Activated T-helper 1 cell treated with anti-CD3 and anti-CD28 coated beads, Interleukin-2, amount 50 U/mL, for 16 hours (primary cell): ENCODE measurements at regions not wholly inside any gene's neighbourhood (a gene's known extent, or its start where the extent isn't known, plus 50 kb on each side); places are given as distances from the start of the nearest gene placed in this dataset.
"Not testable (repeated sequence)": the region's sequence is repeated elsewhere in the genome, so short reads cannot be mapped to it uniquely, and the experiment has no call there.

Experiments
- DNase-seq, 2 donors: peaks; one replicate each; pipeline ENCODE4 v3.0.0-alpha.2; 2020; ENCODE audit warnings: low read depth in 1 of 2, low spot score in 1 of 2

DNA sequence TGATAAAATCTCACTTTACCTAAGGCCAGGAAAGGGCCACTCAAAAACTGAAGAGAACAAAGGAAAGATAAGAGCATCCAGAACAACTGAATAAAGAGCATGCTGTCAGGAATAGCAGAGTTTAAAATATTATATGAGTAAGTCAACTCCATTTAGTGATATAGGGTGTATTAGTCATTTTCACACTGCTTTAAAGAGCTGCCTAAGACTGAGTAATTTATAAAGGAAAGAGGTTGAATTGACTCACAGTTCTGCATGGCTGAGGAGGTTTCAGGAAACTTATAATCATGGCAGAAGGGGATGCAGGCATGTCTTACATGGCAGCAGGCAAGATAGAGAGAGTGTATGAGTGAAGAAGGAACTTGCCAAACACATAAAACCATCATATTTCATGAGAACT, 778.0 kb upstream of the NECTIN3 start:
- DNase-seq, result no peak

DNA sequence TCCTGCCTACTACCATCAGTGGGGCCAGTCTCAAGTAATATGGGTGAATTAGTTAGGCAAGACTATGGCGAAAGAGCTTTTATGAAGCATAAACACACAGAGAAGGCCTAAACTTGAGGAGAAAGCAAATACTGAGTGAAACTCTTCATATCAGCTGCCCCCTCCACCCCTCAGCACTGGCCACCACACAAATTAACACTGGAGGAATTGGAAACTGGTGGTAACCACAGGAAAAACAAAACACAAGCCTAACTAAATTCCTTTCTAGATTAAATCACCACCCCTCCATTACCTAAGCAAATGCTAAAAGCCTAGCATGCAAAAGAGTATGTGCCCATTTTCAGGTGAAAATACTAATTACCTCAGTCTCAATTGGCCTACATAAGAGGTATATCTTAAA, 774.7 kb upstream of the NECTIN3 start:
- no peak for DNase-seq

DNA sequence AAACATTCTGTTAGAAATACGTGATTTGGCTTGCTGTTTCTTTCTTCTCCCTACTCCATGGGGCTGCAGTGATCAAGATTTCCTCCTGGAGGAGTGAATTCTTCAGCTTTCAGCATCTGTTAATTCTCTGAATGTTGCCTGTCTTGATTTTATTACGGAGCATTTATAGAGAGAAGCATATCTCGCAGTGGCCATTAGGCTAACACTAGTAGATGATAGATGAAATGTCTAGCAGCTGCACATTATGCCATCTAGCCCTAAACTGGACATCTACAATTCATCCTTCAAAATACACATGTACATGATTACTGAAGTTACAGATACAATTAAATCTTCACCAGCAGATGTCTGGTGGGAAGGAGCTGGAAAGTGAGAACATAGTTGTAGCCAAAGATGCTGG, 769.8 kb upstream of the NECTIN3 start:
- no peak for DNase-seq

DNA sequence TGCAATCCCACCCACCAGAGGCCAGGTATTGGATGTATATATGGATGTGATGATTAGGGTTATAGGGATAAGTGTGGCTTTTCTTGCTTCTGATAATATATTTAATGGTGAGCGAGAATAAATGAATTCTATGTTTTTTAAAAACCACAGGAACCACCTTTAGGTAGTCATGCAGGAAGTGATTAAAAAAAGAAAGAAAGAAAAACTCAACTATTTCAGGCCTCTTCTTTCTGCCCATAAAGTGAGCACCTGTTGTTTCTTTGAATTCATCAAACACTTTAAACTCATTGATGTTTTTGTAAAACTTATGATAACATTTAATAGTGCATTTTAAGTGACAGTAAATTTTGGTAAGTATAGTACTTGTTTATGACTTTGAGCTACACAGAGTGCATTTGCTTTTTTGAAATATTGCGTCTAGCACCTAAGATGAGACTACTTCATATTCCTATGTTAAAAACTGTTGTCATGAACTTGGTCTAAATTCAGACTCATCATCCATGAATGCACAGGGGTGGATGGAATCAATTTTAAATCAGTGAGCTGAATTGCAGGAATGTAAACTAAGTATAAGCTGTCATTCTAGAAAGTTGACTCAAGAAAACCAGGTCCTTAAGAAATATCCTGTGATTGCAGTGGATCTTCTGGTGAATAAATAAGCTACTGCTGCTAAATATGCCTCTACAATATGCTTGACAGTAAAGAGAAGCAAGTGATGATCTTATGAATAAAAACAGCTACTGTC, 764.4 kb upstream of the NECTIN3 start:
- no peak for DNase-seq

DNA sequence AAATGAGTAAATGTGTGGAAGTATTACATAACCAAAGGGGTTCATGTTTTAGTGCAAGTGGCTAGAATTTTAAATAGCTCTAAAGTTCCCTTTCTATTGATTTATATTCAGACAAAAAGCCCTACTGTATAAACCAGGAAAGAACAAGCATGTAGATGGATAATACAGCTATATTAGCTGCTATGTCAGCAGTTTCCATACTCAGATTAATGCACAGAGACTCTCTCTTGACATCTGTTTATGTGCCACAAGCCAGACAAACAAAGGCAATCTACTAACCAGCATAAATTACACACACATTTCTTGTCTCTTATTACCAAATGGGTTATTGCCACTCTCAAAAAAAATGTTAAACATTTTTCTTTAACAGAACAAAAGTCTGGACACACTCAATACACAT, 760.1 kb upstream of the NECTIN3 start:
- DNase-seq, result no peak

DNA sequence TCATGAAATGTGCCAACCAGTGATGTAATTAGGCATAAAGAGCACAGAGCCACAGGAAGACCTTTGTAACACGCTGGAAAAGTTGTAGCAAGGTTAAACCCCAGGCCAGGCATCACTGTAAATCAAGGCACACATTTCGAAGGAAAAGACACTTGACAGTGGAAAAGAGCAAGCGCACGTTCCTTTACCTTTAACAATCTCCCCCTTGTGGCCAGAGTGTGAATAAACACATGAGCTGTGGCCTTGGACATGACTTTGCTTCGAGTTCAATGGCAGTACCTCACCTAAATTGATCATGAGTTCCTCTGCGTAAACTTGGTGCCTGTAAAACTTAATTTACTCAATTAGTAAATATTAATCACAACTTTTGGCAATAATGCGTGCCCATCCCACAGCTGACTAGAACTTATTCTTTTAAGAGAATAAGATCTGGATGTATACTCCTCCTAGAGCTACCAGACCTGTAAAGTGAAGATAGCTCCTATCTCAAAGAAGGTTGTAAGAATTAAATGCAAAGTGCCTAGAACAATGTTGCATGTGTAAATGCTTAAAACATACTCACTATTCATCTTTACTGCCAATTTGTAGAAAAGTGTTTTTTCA, 757.0 kb upstream of the NECTIN3 start:
- DNase-seq, result peak in 1 of 2 donors; percentile 20

DNA sequence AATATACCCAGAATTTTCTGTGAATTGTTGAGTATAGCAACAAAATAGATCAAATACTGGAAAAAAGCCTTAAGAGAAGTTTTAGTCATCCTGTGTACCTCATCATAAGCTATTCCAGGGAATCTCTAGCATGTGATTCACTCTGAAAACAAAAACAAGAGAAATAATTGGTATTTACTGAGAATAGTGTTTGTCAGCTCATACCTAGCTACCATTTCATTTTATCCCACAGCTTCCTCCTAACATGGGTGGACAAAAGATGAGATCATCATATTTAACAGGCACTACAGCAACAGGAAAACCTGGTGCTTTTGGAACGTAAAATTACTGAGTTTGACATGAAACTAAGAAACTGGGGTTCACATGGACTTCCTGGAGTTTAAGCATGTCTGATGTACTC, 753.5 kb upstream of the NECTIN3 start:
- DNase-seq, result no peak

DNA sequence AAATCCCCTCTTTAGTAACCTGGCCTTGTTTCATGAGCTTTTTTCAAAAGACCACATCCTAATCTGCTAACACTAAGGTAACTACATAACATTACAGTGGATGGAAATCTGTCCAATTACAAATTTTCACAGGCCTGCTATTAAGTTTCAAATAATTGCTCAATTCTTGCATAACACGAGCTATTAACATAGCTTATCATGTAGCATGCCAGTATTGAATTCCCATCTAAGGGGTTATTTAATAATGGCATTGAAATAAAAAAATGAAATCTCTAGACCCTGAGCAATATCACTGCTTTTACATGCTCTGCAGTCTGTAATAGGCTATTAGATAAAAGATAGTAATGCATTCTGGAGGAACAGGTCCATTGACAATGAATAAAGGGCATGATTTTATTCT, 748.3 kb upstream of the NECTIN3 start:
- no peak for DNase-seq

DNA sequence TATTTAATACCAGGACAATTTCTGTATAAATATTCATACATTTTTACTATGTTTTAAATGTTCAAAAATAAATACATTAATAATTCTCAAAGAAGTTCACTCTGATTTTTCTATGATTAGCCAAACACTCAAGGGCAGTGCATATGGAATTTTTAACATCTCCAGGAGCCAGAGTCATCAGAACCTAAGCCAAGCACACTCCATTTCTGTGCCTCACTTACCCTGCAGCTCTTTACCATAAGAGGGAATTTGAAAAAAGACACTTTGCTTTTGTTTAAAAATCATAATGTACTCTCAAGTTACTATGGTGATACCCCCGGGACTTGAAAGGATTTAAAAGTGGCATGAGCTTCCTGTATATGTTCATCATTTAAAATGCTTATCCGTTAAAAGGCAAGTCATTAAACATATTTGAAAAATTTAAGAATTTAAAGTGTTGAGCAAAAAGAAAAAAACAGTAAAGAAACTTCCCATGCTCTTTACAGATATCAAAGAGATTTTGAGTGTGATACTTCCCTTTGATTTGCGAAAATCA, 747.4 kb upstream of the NECTIN3 start:
- DNase-seq, result no peak

DNA sequence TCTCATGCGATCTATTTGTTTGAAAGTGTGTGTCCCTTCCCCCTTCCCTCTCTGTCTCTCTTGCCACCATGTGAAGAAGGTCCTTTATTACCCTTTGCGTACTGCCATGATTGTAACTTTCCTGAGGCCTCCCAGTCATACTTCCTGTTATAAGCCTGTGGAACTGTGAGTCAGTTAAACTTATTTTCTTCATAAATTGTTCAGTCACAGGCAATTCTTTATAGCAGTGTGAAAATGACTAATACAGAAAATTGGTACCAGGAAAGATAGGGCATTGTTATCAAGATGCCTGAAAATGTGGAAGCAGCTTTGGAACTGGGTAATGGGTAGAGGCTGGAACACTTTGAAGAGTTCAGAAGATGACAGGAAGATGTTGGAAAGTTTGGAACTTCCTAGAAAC, 743.7 kb upstream of the NECTIN3 start:
- no peak for DNase-seq

DNA sequence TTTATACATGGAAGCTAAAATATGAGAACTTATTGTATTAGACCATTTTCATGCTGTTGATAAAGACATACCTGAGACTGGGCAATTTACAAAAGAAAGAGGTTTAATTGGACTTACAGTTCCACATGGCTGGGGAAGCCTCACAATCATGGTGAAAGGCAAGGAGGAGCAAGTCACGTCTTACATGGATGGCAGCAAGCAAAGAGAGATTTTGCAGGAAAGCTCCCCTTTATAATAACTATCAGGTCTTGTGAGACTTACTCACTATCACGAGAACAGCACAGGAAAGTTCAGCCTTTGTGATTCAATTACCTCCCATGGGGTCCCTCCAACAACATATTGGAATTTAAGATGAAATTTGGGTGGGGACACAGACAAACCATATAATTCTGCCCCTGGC, 740.1 kb upstream of the NECTIN3 start:
- DNase-seq, result not testable (repeated sequence)

DNA sequence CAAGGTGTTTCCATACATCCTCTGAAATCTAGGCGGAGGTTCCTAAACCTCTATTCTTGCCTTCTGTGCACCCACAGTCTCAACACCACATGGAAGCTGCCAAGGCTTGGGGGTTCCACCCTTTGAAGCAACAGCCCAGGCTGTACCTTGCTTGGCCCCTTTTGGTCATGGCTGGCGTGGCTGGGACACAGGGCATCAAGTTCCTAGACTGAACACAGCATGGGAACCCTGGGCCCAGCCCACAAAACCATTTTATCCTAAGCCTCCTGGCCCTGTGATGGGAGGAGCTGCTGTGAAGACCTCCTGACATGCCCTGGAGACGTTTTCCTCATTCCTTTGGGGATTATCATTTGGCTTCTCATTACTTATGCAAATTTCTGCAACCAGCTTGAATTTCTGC, 739.0 kb upstream of the NECTIN3 start:
- no peak for DNase-seq

DNA sequence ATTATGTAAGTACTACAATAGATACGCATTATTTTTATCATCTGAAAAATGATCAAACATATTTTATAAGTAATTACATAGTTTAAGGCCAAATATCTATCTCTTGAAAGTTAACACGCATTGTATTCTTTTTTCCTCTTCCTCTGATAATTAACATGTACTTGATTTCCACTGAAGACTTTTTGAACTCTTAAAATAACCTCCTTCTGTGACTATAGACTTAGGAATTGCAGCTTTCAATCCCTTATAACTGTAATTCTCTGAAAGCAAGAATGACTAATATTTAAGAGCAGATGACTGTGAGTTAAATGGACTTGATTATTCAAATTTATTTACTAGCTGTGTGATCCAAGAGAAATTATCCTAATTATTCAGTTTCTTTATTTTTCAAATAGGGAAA, 730.6 kb upstream of the NECTIN3 start:
- DNase-seq, result no peak

DNA sequence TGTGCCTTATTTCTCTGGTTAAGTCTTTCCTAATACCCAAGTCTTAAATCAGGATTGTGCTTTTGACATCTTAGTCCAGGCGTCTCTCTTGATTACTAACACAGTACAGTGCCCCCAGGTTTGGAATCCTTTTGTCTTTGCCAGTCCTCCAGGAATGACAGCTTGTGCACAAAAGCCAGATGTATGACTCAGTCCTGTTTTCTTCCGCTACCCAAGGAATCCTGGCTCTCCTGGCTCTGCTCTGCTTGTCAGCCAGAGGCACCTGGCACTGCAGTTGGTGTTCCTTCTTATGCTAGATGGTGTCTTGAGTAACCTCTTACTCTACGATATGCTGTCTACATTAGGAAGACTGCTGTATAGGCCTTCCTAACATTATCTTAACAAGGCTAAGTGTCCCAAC, 728.2 kb upstream of the NECTIN3 start:
- DNase-seq, result no peak

DNA sequence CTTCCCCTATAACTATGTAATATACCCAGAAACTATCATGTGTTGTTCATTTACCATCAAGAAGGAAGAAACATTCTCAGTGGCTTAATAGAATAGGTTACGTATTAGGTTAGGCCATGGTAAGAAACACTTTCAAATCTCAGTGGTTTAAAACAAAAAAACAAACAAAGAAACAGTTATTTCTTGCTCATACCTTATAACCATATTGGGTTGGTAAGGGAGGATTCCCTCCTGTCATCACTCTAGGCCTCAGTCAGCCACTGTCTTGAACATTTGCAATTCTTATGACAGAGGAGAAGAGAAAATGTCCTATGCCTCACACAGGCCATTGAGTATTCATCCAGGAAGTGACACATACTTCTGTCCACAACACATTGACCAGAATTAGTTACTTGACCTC, 727.7 kb upstream of the NECTIN3 start:
- no peak for DNase-seq

DNA sequence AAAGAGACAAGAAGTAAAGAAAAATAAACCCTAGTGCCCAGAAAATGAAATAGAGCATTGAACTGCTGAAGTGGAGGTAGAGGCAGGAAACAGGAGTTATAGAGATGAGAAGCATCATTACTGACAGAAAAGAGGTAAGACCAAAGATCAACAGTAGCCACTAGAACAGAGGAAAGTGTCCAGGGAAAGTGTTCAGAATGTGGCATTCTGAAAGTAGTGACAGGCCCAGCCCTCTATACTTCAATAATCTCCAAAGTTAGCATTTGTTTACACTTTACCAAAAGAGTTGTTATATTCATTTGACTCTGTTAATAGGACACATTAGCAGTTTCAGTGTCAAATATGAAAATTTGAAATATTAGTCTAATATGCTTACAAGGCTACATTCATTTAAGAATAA, 727.1 kb upstream of the NECTIN3 start:
- DNase-seq, result no peak

DNA sequence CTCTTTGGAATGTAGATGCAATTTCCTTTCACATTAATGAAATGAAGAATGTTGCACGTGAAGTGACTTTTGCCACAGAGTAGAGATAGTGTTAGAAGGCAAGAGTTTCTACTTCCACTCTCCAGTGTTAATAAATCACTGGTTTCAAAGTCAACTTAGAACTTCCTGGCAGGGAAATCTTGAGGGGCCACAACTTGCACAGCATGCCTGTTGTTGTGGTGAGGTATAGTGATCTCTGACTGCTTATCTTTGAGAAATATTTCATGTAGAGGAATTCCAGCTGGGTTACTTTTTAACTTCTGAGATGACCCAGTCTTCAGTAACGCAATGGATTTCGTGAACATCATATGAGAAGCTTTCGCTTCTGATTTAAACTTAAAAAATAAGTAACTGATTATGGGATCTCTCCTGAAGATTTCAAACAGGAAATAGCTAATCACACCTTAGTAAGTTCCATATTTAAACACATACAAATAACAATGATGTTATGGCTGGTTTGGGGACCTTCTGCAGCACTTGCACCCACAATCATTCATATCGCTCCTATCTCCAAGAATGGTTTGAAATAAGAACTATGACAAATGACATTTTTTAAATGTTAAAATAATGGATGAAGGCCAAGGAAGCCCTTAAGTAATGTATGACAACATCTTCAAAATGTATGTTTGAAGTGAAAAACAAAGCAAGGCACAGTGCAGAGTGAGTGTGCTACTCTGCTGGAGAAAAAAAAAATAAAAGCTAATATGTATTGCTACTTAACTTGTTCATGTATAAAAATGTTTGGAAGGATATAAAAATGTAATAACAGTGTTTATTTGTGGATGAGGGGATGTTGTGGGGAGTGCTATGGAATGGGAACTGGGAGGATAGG, 726.5 kb upstream of the NECTIN3 start:
- DNase-seq, result no peak

DNA sequence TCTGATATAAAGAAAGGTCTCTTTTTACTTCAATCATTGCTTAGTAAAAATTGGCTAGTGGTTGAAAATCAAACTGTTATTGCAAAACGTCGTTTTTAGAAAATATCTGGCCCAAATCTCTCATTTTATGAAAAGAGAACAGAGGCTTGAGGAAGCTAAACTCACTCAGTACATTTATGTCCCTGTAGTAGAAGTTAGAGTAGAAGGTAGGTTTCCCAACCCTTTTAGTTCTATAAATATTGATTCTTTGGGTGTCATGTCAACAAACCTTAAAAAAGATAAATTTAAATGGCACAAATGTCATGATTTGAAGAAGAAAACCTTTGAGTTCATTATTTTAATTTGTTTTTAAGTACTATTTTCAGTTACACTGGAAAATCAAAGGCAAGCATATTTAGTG, 722.3 kb upstream of the NECTIN3 start:
- no peak for DNase-seq

DNA sequence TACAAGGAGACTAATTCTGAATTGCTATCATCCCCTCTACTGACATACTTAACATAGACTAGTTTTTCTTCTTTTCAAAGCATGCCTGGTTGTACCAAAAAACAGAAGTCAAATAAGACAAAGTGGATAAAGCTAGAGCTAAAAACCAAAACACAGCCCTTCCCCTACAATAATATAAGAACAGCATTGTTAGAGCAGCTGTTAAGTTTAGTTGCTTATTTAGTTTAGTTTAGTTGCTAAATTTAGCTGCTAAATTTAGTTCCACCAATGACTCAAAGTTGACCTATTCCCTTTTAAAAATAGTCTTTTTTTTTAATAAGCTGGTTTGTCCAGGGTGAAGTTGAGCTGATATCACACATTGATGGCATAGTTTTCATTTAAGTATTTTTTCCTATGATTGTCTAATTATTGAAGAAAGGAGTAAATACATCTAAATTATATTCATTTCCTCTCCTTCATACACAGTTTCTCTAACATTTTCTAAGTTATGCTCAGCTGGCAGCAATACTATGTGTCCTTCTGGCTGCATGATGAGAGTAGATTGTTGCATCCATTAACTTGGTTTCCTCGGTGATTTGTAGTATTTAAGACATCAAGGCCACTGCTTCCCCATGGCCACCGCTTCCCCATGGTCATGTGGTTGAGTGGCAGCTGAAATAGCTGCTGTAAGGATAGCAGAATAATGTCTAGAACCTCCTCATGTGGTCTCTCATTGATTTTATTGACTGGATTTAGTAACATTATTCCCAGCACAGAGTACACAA, 718.6 kb upstream of the NECTIN3 start:
- DNase-seq, result no peak

DNA sequence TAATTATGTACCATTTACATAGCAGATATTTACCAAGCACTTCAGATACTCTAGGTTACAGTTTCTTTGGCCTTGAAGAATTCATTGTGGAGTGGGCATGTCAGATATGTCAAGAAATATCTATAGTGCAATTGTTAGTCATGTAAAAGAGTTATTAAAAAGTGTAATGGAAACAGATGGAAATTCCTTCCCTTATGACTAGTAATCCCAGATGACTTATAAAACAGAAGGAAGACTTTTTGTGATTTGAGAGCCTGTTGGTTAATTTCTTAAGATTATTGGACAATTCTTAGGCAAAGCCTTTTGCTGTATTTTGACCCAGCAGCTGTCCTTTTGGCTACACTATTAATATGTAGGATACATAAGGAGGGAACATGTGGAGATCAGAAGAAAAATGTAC, 708.9 kb upstream of the NECTIN3 start:
- no peak for DNase-seq

DNA sequence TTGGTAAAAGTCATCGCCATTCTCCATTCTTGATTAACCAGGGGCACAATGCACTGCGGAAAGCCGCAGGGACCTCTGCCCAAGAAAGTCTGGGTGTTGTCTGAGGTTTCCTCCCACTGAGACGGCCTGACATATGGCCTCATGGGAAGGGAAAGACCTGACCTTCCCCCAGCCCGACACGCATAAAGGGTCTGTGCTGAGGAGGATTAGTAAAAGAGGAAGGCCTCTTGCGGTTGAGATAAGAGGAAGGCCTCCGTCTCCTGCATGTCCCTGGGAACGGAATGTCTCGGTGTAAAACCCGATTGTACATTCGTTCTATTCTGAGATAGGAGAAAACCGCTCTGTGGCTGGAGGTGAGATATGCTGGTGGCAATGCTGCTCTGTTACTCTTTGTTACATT, 704.3 kb upstream of the NECTIN3 start:
- DNase-seq, result not testable (repeated sequence)
